GM12801 (cell line): ENCODE measurements at regions not wholly inside any gene's neighbourhood (a gene's known extent, or its start where the extent isn't known, plus 50 kb on each side); places are given as distances from the start of the nearest gene placed in this dataset.

Experiments used
- CTCF ChIP-seq: IDR thresholded peaks from one replicate; pipeline ENCODE4 v1.5.1; 2011; ENCODE audit warnings: control low read depth; ENCODE audit not compliant: insufficient read length; ENCODE audit errors: extremely low read depth

- no peak for TF ChIP-seq CTCF
Observed at GRCh38 chr1:5348732-5349465, 643.3 kb downstream of the NPHP4 start.

GRCh38 chr1:5347726-5348125, 644.5 kb downstream of the NPHP4 start:
- no peak for TF ChIP-seq CTCF

- no peak for TF ChIP-seq CTCF
Observed at GRCh38 chr1:5345556-5345955, 646.7 kb downstream of the NPHP4 start.

GRCh38 chr1:5343256-5344020, 648.8 kb downstream of the NPHP4 start:
- no peak for TF ChIP-seq CTCF

GRCh38 chr1:5342830-5343229, 649.4 kb downstream of the NPHP4 start:
- TF ChIP-seq CTCF, result no peak

- no peak for TF ChIP-seq CTCF
Observed at GRCh38 chr1:5342172-5342571, 650.1 kb downstream of the NPHP4 start.

GRCh38 chr1:5341471-5341870, 650.8 kb downstream of the NPHP4 start:
- no peak for TF ChIP-seq CTCF
